Embryonic facial prominence (tissue), 1 donor: ENCODE measurements at regions not wholly inside any gene's neighbourhood (a gene's known extent, or its start where the extent isn't known, plus 50 kb on each side); places are given as distances from the start of the nearest gene placed in this dataset.

Experiments
- DNase-seq: peaks from one replicate; pipeline ENCODE4 v3.0.0-alpha.2; 2016; ENCODE audit errors: extremely low spot score

- DNase-seq = no peak
Observed at GRCh38 chr5:77844623-77845323, 68.6 kb upstream of the TBCA start.

GRCh38 chr5:77844373-77844622 lies 68.2 kb upstream of the TBCA start:
- DNase-seq = no peak

- no peak for DNase-seq
Observed at GRCh38 chr5:77843570-77844372, 67.6 kb upstream of the TBCA start.

- no peak for DNase-seq
Observed at GRCh38 chr5:77842243-77842642, 66.1 kb upstream of the TBCA start.

GRCh38 chr5:77841616-77842015 lies 65.5 kb upstream of the TBCA start:
- DNase-seq = no peak

GRCh38 chr5:77840930-77841329 lies 64.8 kb upstream of the TBCA start:
- no peak for DNase-seq

- no peak for DNase-seq
Observed at GRCh38 chr5:77839691-77840090, 63.6 kb upstream of the TBCA start.

GRCh38 chr5:77832938-77833337 lies 56.8 kb upstream of the TBCA start:
- no peak for DNase-seq

- DNase-seq = no peak
Observed at GRCh38 chr5:77832166-77832770, 56.1 kb upstream of the TBCA start.

- DNase-seq = no peak
Observed at GRCh38 chr5:77828445-77828844, 52.3 kb upstream of the TBCA start.
